RWPE1 (cell line): ENCODE measurements at regions not wholly inside any gene's neighbourhood (a gene's known extent, or its start where the extent isn't known, plus 50 kb on each side); places are given as distances from the start of the nearest gene placed in this dataset.

Experiments used
- CTCF ChIA-PET: fragments of 350-600 bp; sonication (Branson Sonifier 250); formaldehyde crosslinking; extraction: SDS; loops from one replicate; lab custom pipeline; 2021; lab: Yijun Ruan, JAX
- POLR2A ChIA-PET: fragments of 400-600 bp; formaldehyde crosslinking; extraction: SDS; loops from one replicate; lab custom pipeline; 2020; ENCODE audit warnings: antibody characterized with exemption; ENCODE audit not compliant: low non-redundant PET; lab: Yijun Ruan, JAX
- DNase-seq: peaks from one replicate; pipeline ENCODE4 v3.0.0; 2012; ENCODE audit warnings: low spot score
- H3K27ac ChIP-seq: fragments of 450-650 bp; 2 replicates; pipeline ENCODE4 v1.5.1; 2017
- TF ChIP-seq, protein P1 (sequence below): fragments of 450-650 bp; conservative IDR thresholded peaks from 2 replicates; pipeline ENCODE4 v1.5.1; 2017; ENCODE audit warnings: low read depth, mild to moderate bottlenecking

DNA sequence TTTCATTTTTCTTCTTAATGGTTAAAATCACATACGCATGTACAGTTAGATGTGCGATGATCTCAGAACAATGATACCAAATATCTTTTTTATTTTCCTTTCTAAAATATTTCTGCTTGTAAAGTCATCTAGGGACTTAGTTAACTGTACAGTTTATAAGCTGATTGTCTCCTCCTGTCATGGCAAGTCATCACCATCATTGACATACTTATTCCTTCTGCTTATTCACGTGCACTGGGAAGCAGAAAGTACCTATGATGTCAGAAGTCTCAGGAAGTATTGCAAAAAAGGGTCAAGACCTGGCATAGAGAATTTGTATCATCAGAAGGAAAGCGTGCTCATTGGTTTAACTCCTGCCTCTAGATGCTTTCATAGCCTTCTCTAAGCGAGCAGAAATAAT, 154.2 kb downstream of the DSC3 start:
- POLR2A ChIA-PET, result no interaction called here
- no peak overlapping the region for H3K27ac ChIP-seq
- TF ChIP-seq, protein P1, sequence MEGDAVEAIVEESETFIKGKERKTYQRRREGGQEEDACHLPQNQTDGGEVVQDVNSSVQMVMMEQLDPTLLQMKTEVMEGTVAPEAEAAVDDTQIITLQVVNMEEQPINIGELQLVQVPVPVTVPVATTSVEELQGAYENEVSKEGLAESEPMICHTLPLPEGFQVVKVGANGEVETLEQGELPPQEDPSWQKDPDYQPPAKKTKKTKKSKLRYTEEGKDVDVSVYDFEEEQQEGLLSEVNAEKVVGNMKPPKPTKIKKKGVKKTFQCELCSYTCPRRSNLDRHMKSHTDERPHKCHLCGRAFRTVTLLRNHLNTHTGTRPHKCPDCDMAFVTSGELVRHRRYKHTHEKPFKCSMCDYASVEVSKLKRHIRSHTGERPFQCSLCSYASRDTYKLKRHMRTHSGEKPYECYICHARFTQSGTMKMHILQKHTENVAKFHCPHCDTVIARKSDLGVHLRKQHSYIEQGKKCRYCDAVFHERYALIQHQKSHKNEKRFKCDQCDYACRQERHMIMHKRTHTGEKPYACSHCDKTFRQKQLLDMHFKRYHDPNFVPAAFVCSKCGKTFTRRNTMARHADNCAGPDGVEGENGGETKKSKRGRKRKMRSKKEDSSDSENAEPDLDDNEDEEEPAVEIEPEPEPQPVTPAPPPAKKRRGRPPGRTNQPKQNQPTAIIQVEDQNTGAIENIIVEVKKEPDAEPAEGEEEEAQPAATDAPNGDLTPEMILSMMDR, result no peak
- CTCF ChIA-PET, result no interaction called here
- DNase-seq, result no peak

DNA sequence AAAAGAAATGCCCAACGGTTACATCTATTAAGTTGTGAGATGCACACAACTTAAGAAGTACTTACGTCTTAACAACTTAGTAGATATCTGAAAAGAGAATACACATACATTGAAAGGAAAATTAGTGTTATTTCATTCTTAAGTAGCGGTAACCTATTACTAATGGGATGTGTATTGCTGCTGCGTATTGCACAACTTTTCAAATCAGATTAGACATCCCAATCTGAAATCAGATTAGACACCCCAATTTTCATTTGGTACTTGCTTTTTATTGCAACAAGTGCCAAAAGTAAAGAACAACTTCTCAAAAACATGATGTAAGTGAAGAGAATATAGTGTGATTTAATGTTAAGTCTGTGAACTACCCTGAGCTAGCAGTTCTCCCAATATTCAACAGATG, 155.5 kb downstream of the DSC3 start:
- ChIA-PET POLR2A (no interaction called here), CTCF (no interaction called here)
- no peak for DNase-seq
- no peak overlapping the region for H3K27ac ChIP-seq
- TF ChIP-seq, protein P1, result no peak

- no peak for DNase-seq
- CTCF ChIA-PET, result no interaction called here
- H3K27ac ChIP-seq, result no peak overlapping the region
- TF ChIP-seq, protein P1, result no peak
- POLR2A ChIA-PET, result no interaction called here
These were observed 172.1 kb downstream of the DSC3 start for GRCh38 chr18:30870466-30870865.

GRCh38 chr18:30862900-30863299, 179.6 kb downstream of the DSC3 start:
- DNase-seq, result no peak
- CTCF ChIA-PET, result no interaction called here
- no peak overlapping the region for H3K27ac ChIP-seq
- TF ChIP-seq, protein P1, result no peak
- POLR2A ChIA-PET, result no interaction called here

- ChIA-PET POLR2A (no interaction called here), CTCF (no interaction called here)
- H3K27ac ChIP-seq, result no peak overlapping the region
- TF ChIP-seq, protein P1, result no peak
- DNase-seq, result no peak
These were observed 181.8 kb downstream of the DSC3 start for GRCh38 chr18:30860741-30861140.

DNA sequence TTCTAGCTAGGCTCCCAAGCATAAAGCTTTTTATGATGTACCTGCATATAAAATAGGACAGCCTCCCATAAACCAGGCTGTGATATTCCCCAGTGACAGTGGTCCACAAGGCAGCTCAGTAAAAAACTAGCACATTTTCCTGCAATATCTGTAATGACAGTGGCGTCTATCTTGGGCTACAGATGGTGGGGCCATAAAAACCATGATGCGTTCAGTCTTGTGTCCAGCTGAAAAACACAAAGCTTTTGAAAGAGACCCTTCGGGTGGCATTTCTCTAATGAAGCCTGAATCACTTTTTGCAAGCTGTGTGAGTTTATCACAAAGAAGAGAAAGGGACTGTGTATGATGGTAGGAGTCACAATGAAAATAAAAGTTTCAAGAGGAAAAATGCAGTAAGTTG, 183.5 kb downstream of the DSC3 start:
- CTCF ChIA-PET, result no interaction called here
- DNase-seq, result no peak

More for the DNA sequence above, 183.5 kb downstream of the DSC3 start:
- H3K27ac ChIP-seq, result no peak overlapping the region
- POLR2A ChIA-PET, result no interaction called here
- TF ChIP-seq, protein P1, result no peak
